KG1 (cell line): ENCODE measurements at regions not wholly inside any gene's neighbourhood (a gene's known extent, or its start where the extent isn't known, plus 50 kb on each side); places are given as distances from the start of the nearest gene placed in this dataset.

Source experiments
- DNase-seq: peaks from one replicate; lab custom pipeline; 2025; lab: John Stamatoyannopoulos, UW

DNA sequence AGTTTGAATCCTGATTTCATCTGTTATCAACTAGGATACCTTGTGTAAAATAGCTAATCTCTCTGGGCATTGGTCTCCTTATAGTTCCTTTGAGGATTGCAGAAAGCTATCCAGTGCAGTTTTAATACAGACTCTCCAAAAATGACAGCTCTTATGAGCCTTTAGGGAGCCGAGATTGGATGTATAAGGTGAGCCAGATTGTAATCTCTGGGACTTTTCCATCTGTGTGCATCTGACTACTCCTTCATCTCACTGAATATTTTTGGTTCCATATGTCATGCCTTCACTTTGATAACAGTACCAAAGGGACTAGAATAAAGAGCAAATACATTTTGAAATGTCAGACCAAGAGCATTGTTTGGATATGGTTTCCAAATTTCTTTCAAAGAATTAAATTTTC is 367.2 kb downstream of the TMEM232 start:
- no peak for DNase-seq

DNA sequence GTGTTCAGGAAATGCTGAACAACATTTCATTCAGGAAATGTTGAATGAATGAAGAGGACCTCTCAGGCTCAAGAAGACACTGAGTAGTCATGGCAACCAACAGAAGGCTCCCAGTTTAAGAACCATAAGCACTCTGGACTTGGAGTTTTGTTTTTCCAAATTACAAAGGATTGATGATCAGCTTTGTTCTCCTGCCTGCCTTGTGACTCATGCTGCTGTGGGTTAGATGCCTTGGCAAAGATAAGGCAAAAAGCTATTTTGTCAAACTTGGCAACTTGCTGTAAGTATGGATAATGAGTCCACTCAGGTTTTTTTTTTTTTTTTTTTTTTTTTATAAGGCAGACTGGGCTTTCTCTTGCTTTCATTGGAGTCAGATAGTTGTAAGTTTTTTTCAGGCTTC is 365.0 kb downstream of the TMEM232 start:
- no peak for DNase-seq

DNA sequence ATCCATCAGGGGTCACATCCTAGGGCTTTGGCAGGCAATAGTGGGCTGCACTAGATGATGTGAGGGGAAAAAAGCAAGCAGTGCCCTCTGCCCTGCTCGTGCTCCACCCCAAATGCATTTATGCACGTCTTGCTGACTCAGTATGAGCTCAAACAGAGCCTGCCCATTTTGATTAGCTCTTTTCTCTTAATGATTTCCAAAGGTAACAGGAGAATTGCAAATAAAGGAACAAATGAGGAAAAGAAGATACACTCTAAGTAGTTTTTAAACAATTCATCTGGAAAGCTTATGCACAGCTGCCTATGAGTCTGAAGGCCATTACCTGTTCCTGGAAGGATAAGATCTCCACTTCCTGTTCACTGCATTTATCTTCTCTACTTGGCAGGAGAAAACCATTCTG is 364.2 kb downstream of the TMEM232 start:
- no peak for DNase-seq

DNA sequence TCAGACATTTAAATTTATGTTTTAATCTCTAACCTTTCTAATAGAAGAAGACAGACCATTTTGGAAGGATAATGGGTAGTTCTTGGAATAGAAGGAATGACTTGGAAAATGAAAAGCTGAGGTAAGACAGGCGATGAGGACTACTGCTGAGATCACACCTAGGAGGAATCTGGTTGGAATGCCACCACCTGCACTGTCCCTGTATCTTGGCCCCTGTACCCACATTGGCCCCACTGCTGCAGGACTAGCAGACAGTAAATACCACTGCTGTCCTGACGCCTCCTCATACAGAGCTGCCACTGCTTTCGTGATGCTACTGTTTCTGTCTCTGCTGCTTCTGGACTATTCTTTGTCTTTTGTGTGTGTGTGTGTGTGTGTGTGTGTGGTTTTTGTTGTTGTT is 359.8 kb downstream of the TMEM232 start:
- no peak for DNase-seq
